Nephron (organoid): ENCODE measurements at regions not wholly inside any gene's neighbourhood (a gene's known extent, or its start where the extent isn't known, plus 50 kb on each side); places are given as distances from the start of the nearest gene placed in this dataset.

Experiments
- H3K27ac Mint-ChIP-seq, 3 experiments: 2 replicates each; pipeline ENCODE4 v1.8.0; 2020; ENCODE audit warnings: mixed read lengths in 3 of 3, mild to moderate bottlenecking in 2 of 3, moderate library complexity in 1 of 3
- H3K27me3 Mint-ChIP-seq: 2 replicates; pipeline ENCODE4 v1.8.0; 2021; ENCODE audit warnings: low read depth, mild to moderate bottlenecking, moderate library complexity, mixed read lengths
- H3K36me3 Mint-ChIP-seq: 2 replicates; pipeline ENCODE4 v1.8.0; 2020; ENCODE audit warnings: low read depth, mixed read lengths
- H3K4me1 Mint-ChIP-seq: 2 replicates; pipeline ENCODE4 v1.8.0; 2020; ENCODE audit warnings: mixed read lengths
- H3K4me3 Mint-ChIP-seq, 3 experiments: 2 replicates each; pipeline ENCODE4 v1.8.0; 2020; ENCODE audit warnings: mild to moderate bottlenecking in 3 of 3, mixed read lengths in 3 of 3, moderate library complexity in 2 of 3
- H3K9me3 Mint-ChIP-seq: 2 replicates; pipeline ENCODE4 v1.8.0; 2020; ENCODE audit warnings: mixed read lengths
- CTCF ChIP-seq, 3 experiments: fragments of 200-600 bp; sonication (generic); IDR thresholded peaks; one replicate each; pipeline ENCODE4 v1.5.0; 2021; ENCODE audit warnings: antibody characterized with exemption in 3 of 3; ENCODE audit not compliant: unreplicated experiment in 3 of 3

- Mint-ChIP-seq H3K9me3 (peaks cover 3% of the 10 kb centered on the region), H3K4me1 (peaks cover 30% of the 10 kb centered on the region), H3K27me3 (no peaks in the 10 kb centered on the region), H3K36me3 (no peaks in the 10 kb centered on the region), H3K27ac (no peak overlapping the region), H3K4me3 (no peak overlapping the region)
- TF ChIP-seq CTCF (IDR thresholded peaks at IDR 0.05; ENCODE audit: unreplicated experiment in 3 of 3), result no peak
Observed at GRCh38 chr13:97106323-97106722, 112.0 kb upstream of the OXGR1 start.

- no peaks in the 10 kb centered on the region for H3K27me3 Mint-ChIP-seq
Observed at GRCh38 chr13:97107815-97108529, 113.7 kb upstream of the OXGR1 start.

GRCh38 chr13:97108530-97108900, 113.6 kb upstream of the MBNL2 start:
- H3K9me3 Mint-ChIP-seq, result peaks cover 3% of the 10 kb centered on the region
- no peak for TF ChIP-seq CTCF (IDR thresholded peaks at IDR 0.05; ENCODE audit: unreplicated experiment in 3 of 3)
- peaks cover 51% of the 10 kb centered on the region for H3K4me1 Mint-ChIP-seq
- no peak overlapping the region for H3K4me3 Mint-ChIP-seq
- no peaks in the 10 kb centered on the region for H3K27me3 Mint-ChIP-seq
- H3K27ac Mint-ChIP-seq, result peak overlapping the region in 2 of 3 experiments; percentile 49 to 51
- H3K36me3 Mint-ChIP-seq, result no peaks in the 10 kb centered on the region

More at GRCh38 chr13:97107815-97108529, 113.7 kb upstream of the OXGR1 start:
- TF ChIP-seq CTCF (IDR thresholded peaks at IDR 0.05; ENCODE audit: unreplicated experiment in 3 of 3), result no peak
- peaks cover 3% of the 10 kb centered on the region for H3K9me3 Mint-ChIP-seq
- no peak overlapping the region for H3K4me3 Mint-ChIP-seq
- peaks cover 46% of the 10 kb centered on the region for H3K4me1 Mint-ChIP-seq
- H3K27ac Mint-ChIP-seq, result peak overlapping the region in 2 of 3 experiments; percentile 49 to 51
- H3K36me3 Mint-ChIP-seq, result no peaks in the 10 kb centered on the region

- H3K9me3 Mint-ChIP-seq, result no peaks in the 10 kb centered on the region
- no peaks in the 10 kb centered on the region for H3K36me3 Mint-ChIP-seq
- peaks cover 57% of the 10 kb centered on the region for H3K4me1 Mint-ChIP-seq
- no peak for TF ChIP-seq CTCF (IDR thresholded peaks at IDR 0.05; ENCODE audit: unreplicated experiment in 3 of 3)
- no peaks in the 10 kb centered on the region for H3K27me3 Mint-ChIP-seq
- peak overlapping the region in 2 of 3 experiments; percentile 45 to 78 for H3K4me3 Mint-ChIP-seq
- H3K27ac Mint-ChIP-seq, result peak overlapping the region in 2 of 3 experiments; percentile 48 to 49
Observed at GRCh38 chr13:97109256-97109655, 112.9 kb upstream of the MBNL2 start.

GRCh38 chr13:97109841-97110492, 112.2 kb upstream of the MBNL2 start:
- no peaks in the 10 kb centered on the region for H3K36me3 Mint-ChIP-seq
- H3K27ac Mint-ChIP-seq, result peak overlapping the region in 2 of 3 experiments; percentile 49 to 72
- peak; percentile 95 to 99 (median 98) for TF ChIP-seq CTCF (IDR thresholded peaks at IDR 0.05; ENCODE audit: unreplicated experiment in 3 of 3)
- H3K9me3 Mint-ChIP-seq, result no peaks in the 10 kb centered on the region
- H3K4me3 Mint-ChIP-seq, result peak overlapping the region; percentile 45 to 78 (median 53)
- H3K27me3 Mint-ChIP-seq, result no peaks in the 10 kb centered on the region
- peaks cover 64% of the 10 kb centered on the region for H3K4me1 Mint-ChIP-seq
